ENCODE measurements at regions not wholly inside any gene's neighbourhood (a gene's known extent, or its start where the extent isn't known, plus 50 kb on each side); places are given as distances from the start of the nearest gene placed in this dataset.

DNA sequence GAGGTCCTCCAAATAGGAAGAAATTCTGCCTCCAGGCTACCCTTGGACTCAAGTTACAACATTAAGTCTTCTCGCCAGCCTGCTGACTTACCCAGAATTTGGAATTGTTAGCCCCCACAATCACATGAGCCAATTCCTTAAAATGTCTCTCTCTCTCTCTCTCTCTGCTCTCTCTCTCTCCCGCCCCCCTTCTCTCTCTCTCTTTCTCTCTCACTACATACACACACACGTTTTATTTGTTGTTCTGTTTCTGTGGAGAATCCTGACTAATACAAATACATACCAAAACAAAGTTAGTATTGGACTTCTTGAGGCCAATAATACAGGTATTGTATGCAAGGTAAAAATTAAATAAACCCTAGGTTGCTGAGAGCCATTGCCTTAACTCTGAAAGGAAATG, 72.1 kb downstream of the TNFSF18 start:
- TF ChIP-seq, protein P1, sequence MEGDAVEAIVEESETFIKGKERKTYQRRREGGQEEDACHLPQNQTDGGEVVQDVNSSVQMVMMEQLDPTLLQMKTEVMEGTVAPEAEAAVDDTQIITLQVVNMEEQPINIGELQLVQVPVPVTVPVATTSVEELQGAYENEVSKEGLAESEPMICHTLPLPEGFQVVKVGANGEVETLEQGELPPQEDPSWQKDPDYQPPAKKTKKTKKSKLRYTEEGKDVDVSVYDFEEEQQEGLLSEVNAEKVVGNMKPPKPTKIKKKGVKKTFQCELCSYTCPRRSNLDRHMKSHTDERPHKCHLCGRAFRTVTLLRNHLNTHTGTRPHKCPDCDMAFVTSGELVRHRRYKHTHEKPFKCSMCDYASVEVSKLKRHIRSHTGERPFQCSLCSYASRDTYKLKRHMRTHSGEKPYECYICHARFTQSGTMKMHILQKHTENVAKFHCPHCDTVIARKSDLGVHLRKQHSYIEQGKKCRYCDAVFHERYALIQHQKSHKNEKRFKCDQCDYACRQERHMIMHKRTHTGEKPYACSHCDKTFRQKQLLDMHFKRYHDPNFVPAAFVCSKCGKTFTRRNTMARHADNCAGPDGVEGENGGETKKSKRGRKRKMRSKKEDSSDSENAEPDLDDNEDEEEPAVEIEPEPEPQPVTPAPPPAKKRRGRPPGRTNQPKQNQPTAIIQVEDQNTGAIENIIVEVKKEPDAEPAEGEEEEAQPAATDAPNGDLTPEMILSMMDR (IDR thresholded peaks at IDR 0.05), result no peak
- TF ChIP-seq JUN (CRISPR knock-in tag; IDR thresholded peaks at IDR 0.05) (no peak), FOXJ3 (CRISPR knock-in tag; IDR thresholded peaks at IDR 0.05; ENCODE audit: borderline replicate concordance) (no peak), MXD4 (CRISPR knock-in tag; IDR thresholded peaks at IDR 0.05; ENCODE audit: borderline replicate concordance) (no peak), SP1 (CRISPR knock-in tag; conservative IDR thresholded peaks at IDR 0.05) (no peak)
- TF ChIP-seq, protein P2, sequence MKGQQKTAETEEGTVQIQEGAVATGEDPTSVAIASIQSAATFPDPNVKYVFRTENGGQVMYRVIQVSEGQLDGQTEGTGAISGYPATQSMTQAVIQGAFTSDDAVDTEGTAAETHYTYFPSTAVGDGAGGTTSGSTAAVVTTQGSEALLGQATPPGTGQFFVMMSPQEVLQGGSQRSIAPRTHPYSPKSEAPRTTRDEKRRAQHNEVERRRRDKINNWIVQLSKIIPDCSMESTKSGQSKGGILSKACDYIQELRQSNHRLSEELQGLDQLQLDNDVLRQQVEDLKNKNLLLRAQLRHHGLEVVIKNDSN (CRISPR knock-in tag; IDR thresholded peaks at IDR 0.05), result no peak
- TF ChIP-seq, protein P3, sequence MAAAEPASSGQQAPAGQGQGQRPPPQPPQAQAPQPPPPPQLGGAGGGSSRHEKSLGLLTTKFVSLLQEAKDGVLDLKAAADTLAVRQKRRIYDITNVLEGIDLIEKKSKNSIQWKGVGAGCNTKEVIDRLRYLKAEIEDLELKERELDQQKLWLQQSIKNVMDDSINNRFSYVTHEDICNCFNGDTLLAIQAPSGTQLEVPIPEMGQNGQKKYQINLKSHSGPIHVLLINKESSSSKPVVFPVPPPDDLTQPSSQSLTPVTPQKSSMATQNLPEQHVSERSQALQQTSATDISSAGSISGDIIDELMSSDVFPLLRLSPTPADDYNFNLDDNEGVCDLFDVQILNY (CRISPR knock-in tag; IDR thresholded peaks at IDR 0.05), result no peak
- TF ChIP-seq, protein P4, sequence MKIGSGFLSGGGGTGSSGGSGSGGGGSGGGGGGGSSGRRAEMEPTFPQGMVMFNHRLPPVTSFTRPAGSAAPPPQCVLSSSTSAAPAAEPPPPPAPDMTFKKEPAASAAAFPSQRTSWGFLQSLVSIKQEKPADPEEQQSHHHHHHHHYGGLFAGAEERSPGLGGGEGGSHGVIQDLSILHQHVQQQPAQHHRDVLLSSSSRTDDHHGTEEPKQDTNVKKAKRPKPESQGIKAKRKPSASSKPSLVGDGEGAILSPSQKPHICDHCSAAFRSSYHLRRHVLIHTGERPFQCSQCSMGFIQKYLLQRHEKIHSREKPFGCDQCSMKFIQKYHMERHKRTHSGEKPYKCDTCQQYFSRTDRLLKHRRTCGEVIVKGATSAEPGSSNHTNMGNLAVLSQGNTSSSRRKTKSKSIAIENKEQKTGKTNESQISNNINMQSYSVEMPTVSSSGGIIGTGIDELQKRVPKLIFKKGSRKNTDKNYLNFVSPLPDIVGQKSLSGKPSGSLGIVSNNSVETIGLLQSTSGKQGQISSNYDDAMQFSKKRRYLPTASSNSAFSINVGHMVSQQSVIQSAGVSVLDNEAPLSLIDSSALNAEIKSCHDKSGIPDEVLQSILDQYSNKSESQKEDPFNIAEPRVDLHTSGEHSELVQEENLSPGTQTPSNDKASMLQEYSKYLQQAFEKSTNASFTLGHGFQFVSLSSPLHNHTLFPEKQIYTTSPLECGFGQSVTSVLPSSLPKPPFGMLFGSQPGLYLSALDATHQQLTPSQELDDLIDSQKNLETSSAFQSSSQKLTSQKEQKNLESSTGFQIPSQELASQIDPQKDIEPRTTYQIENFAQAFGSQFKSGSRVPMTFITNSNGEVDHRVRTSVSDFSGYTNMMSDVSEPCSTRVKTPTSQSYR (CRISPR knock-in tag; IDR thresholded peaks at IDR 0.05), result no peak
- TF ChIP-seq, protein P5, sequence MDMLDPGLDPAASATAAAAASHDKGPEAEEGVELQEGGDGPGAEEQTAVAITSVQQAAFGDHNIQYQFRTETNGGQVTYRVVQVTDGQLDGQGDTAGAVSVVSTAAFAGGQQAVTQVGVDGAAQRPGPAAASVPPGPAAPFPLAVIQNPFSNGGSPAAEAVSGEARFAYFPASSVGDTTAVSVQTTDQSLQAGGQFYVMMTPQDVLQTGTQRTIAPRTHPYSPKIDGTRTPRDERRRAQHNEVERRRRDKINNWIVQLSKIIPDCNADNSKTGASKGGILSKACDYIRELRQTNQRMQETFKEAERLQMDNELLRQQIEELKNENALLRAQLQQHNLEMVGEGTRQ (CRISPR knock-in tag; IDR thresholded peaks at IDR 0.05), result no peak
